Osteoblast (primary cell): ENCODE measurements at regions not wholly inside any gene's neighbourhood (a gene's known extent, or its start where the extent isn't known, plus 50 kb on each side); places are given as distances from the start of the nearest gene placed in this dataset.

Source experiments
- DNase-seq: peaks from one replicate; pipeline ENCODE4 v3.0.0; 2011; ENCODE audit warnings: low spot score, mixed read lengths; ENCODE audit not compliant: insufficient read length; ENCODE audit errors: missing footprints
- H2AFZ ChIP-seq: 2 replicates; pipeline ENCODE4 v1.6.0; 2011; ENCODE audit warnings: mild to moderate bottlenecking, low read length
- H3K27ac ChIP-seq: 2 replicates; pipeline ENCODE4 v1.5.1; 2011; ENCODE audit warnings: mild to moderate bottlenecking, low read depth, low read length, moderate library complexity
- H3K27me3 ChIP-seq: 2 replicates; pipeline ENCODE4 v1.6.0; 2012; ENCODE audit warnings: mild to moderate bottlenecking, control low read depth, inconsistent platforms, low read length, moderate library complexity; ENCODE audit not compliant: insufficient read depth
- H3K36me3 ChIP-seq: 2 replicates; pipeline ENCODE4 v1.5.1; 2011; ENCODE audit warnings: mild to moderate bottlenecking, low read length, control low read depth, moderate library complexity; ENCODE audit not compliant: insufficient read depth
- H3K4me1 ChIP-seq: 2 replicates; pipeline ENCODE4 v1.5.1; 2011; ENCODE audit warnings: mild to moderate bottlenecking, low read length, control low read depth, moderate library complexity; ENCODE audit not compliant: insufficient read depth
- H3K4me2 ChIP-seq: 2 replicates; pipeline ENCODE4 v1.6.0; 2011; ENCODE audit warnings: mild to moderate bottlenecking, low read length; ENCODE audit not compliant: insufficient read depth
- H3K4me3 ChIP-seq: fragments of 200-600 bp; sonication (generic); 3 replicates; pipeline ENCODE4 v1.5.1; 2012; ENCODE audit warnings: mild to moderate bottlenecking, low read length, inconsistent platforms; ENCODE audit not compliant: insufficient read depth
- H3K79me2 ChIP-seq: 2 replicates; pipeline ENCODE4 v1.6.0; 2012; ENCODE audit warnings: mild to moderate bottlenecking, low read length, control low read depth, inconsistent platforms; ENCODE audit not compliant: insufficient read depth
- H3K9me3 ChIP-seq: 2 replicates; pipeline ENCODE4 v1.5.1; 2011; ENCODE audit warnings: low read depth, low read length, control low read depth
- H4K20me1 ChIP-seq: 2 replicates; pipeline ENCODE4 v1.6.0; 2012; ENCODE audit warnings: mild to moderate bottlenecking, low read length, control low read depth; ENCODE audit not compliant: insufficient read depth
- CTCF ChIP-seq: IDR thresholded peaks from 2 replicates; pipeline ENCODE4 v1.5.1; 2011; ENCODE audit warnings: mild to moderate bottlenecking, low read depth, low read length, moderate library complexity; ENCODE audit errors: extremely low read depth

DNA sequence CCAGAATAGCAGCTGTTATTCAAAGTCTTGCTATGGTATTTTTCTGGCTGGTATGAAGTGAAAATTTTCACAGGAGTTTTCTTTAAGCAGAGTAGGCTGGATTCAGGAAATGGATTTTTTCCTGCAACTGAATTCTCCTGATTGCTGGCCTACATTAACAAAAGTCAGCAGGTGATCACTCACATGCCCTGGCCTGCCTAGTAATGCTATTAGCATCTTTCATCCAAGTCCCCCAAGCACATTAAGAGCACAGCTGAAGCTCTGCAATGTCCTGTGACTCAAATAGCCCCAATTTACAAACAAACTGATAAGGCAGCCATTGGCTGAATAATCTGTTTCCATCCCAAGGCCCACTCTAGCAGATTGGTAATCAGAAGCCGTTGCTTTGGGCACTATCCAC, 688.3 kb upstream of the LMCD1 start:
- no peak for TF ChIP-seq CTCF
- Histone ChIP-seq H3K9me3 (no peaks in the 10 kb centered on the region), H4K20me1 (no peaks in the 10 kb centered on the region), H3K36me3 (no peaks in the 10 kb centered on the region), H3K4me1 (no peaks in the 10 kb centered on the region), H3K4me3 (no peak overlapping the region), H2AFZ (no peak overlapping the region), H3K79me2 (no peaks in the 10 kb centered on the region), H3K27me3 (no peaks in the 10 kb centered on the region), H3K27ac (no peak overlapping the region), H3K4me2 (no peak overlapping the region)
- DNase-seq = no peak

- no peaks in the 10 kb centered on the region for H3K4me1 ChIP-seq
Observed at GRCh38 chr3:7817239-7817638, 684.4 kb upstream of the LMCD1 start.

DNA sequence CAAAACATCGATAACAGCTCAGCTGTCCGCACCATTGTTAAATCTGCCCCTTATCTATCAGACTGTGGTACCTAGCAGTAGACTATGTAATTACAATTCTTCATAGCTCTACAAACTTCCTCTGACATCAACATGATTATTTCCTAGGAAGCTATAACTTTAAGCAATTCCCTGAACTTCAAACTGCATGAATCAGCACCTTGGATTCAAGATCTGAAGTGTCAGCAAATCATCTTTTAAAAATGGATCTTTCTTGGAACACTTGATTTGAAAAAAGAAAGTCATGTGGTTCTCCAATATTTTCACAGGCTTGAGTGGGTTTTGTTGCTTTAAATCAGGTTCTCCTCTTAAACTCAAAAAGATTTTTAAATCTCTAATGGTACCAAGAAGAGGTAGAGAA, 680.7 kb upstream of the LMCD1 start:
- Histone ChIP-seq H3K27ac (no peak overlapping the region), H3K4me3 (no peak overlapping the region), H3K79me2 (no peaks in the 10 kb centered on the region), H2AFZ (no peak overlapping the region), H3K4me1 (no peaks in the 10 kb centered on the region), H4K20me1 (no peaks in the 10 kb centered on the region), H3K4me2 (no peak overlapping the region), H3K36me3 (no peaks in the 10 kb centered on the region), H3K27me3 (no peaks in the 10 kb centered on the region), H3K9me3 (no peaks in the 10 kb centered on the region)
- TF ChIP-seq CTCF = no peak
- DNase-seq = no peak

More at GRCh38 chr3:7817239-7817638, 684.4 kb upstream of the LMCD1 start:
- Histone ChIP-seq H2AFZ (no peak overlapping the region), H3K27me3 (no peaks in the 10 kb centered on the region), H4K20me1 (no peaks in the 10 kb centered on the region), H3K9me3 (no peaks in the 10 kb centered on the region), H3K4me3 (no peak overlapping the region), H3K36me3 (no peaks in the 10 kb centered on the region), H3K27ac (no peak overlapping the region), H3K79me2 (no peaks in the 10 kb centered on the region), H3K4me2 (no peak overlapping the region)
- TF ChIP-seq CTCF = no peak
- DNase-seq = no peak

DNA sequence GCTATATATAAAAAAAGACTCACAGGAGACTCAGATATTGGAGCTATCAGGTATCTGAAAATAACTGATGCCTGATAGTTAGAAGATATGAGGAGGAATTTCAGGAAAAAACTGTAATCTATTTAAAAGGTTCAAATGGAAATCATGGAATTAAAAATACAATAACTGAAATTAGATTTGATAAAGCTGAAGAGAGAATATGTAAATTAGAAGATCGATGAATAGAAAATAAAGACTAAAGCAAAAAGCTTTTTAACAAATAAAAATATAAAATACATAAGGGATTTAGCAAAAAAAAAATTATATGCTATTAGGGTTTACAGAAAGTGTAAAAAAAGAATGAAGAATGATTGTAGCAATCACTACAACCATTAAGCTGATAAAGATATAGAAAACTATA, 679.8 kb upstream of the LMCD1 start:
- H3K4me3 ChIP-seq = no peak overlapping the region
- no peaks in the 10 kb centered on the region for H3K9me3 ChIP-seq
- no peak overlapping the region for H3K4me2 ChIP-seq
- TF ChIP-seq CTCF = no peak
- no peak overlapping the region for H2AFZ ChIP-seq
- H3K79me2 ChIP-seq = no peaks in the 10 kb centered on the region
- DNase-seq = no peak
- H4K20me1 ChIP-seq = no peaks in the 10 kb centered on the region
- H3K4me1 ChIP-seq = no peaks in the 10 kb centered on the region
- H3K27me3 ChIP-seq = no peaks in the 10 kb centered on the region
- H3K36me3 ChIP-seq = no peaks in the 10 kb centered on the region
- no peak overlapping the region for H3K27ac ChIP-seq
